ENCODE measurements at regions not wholly inside any gene's neighbourhood (a gene's known extent, or its start where the extent isn't known, plus 50 kb on each side); places are given as distances from the start of the nearest gene placed in this dataset.
"Not testable (repeated sequence)": the region's sequence is repeated elsewhere in the genome, so short reads cannot be mapped to it uniquely, and the experiment has no call there.

GRCh38 chr6:119934816-119935215, 585.3 kb upstream of the MAN1A1 start:
- Histone ChIP-seq H3K36me3 (ENCODE audit: control insufficient read depth, insufficient read depth, low read length) (no peaks in the 10 kb centered on the region), H3K4me3 (ENCODE audit: low read length) (no peak overlapping the region), H3K9me3 (replicated peaks; ENCODE audit: control insufficient read depth, low read depth, low read length) (no peaks in the 10 kb centered on the region), H3K27me3 (ENCODE audit: control insufficient read depth, insufficient read depth, low read length) (no peaks in the 10 kb centered on the region), H3K27ac (ENCODE audit: low read length) (no peak overlapping the region), H3K4me1 (ENCODE audit: control insufficient read depth, insufficient read depth, low read length) (no peaks in the 10 kb centered on the region)
- no CpG with 5 or more reads among the region's 1 CpG for whole genome bisulfite sequencing (ENCODE audit: insufficient coverage)
- peak; percentile 18 for DNase-seq

- H3K27ac ChIP-seq (ENCODE audit: low read length), result no peak overlapping the region
- H3K9me3 ChIP-seq (replicated peaks; ENCODE audit: control insufficient read depth, low read depth, low read length), result peaks cover 9% of the 10 kb centered on the region
- no peaks in the 10 kb centered on the region for H3K27me3 ChIP-seq (ENCODE audit: control insufficient read depth, insufficient read depth, low read length)
- H3K36me3 ChIP-seq (ENCODE audit: control insufficient read depth, insufficient read depth, low read length), result no peaks in the 10 kb centered on the region
- WGBS (ENCODE audit: insufficient coverage), result no CpG with 5 or more reads among the region's 2 CpGs
- DNase-seq, result no peak
- H3K4me3 ChIP-seq (ENCODE audit: low read length), result no peak overlapping the region
- H3K4me1 ChIP-seq (ENCODE audit: control insufficient read depth, insufficient read depth, low read length), result no peaks in the 10 kb centered on the region
These were observed 579.6 kb upstream of the MAN1A1 start for GRCh38 chr6:119929121-119929520.

- H3K4me3 ChIP-seq (ENCODE audit: low read length); H3K4me1 ChIP-seq (ENCODE audit: control insufficient read depth, insufficient read depth, low read length); DNase-seq; H3K27ac ChIP-seq (ENCODE audit: low read length); H3K36me3 ChIP-seq (ENCODE audit: control insufficient read depth, insufficient read depth, low read length); H3K27me3 ChIP-seq (ENCODE audit: control insufficient read depth, insufficient read depth, low read length): not testable (repeated sequence)
- H3K9me3 ChIP-seq (replicated peaks; ENCODE audit: control insufficient read depth, low read depth, low read length), result peaks cover 21% of the 10 kb centered on the region
- no CpG with 5 or more reads among the region's 3 CpGs for WGBS (ENCODE audit: insufficient coverage)
These were observed 575.3 kb upstream of the MAN1A1 start for GRCh38 chr6:119924888-119925287.

- Histone ChIP-seq H3K4me1 (ENCODE audit: control insufficient read depth, insufficient read depth, low read length) (no peaks in the 10 kb centered on the region), H3K9me3 (replicated peaks; ENCODE audit: control insufficient read depth, low read depth, low read length) (peaks cover 21% of the 10 kb centered on the region), H3K36me3 (ENCODE audit: control insufficient read depth, insufficient read depth, low read length) (no peaks in the 10 kb centered on the region), H3K4me3 (ENCODE audit: low read length) (no peak overlapping the region), H3K27me3 (ENCODE audit: control insufficient read depth, insufficient read depth, low read length) (no peaks in the 10 kb centered on the region), H3K27ac (ENCODE audit: low read length) (no peak overlapping the region)
- DNase-seq, result no peak
- WGBS (ENCODE audit: insufficient coverage), result no CpG with 5 or more reads among the region's 2 CpGs
These were observed 573.3 kb upstream of the MAN1A1 start for GRCh38 chr6:119922814-119923213.

GRCh38 chr6:119921491-119922010, 572.0 kb upstream of the MAN1A1 start:
- no peak overlapping the region for H3K4me3 ChIP-seq (ENCODE audit: low read length)
- no peaks in the 10 kb centered on the region for H3K4me1 ChIP-seq (ENCODE audit: control insufficient read depth, insufficient read depth, low read length)
- no peaks in the 10 kb centered on the region for H3K27me3 ChIP-seq (ENCODE audit: control insufficient read depth, insufficient read depth, low read length)
- H3K36me3 ChIP-seq (ENCODE audit: control insufficient read depth, insufficient read depth, low read length), result no peaks in the 10 kb centered on the region
- H3K27ac ChIP-seq (ENCODE audit: low read length), result no peak overlapping the region
- no peak for DNase-seq
- peaks cover 21% of the 10 kb centered on the region for H3K9me3 ChIP-seq (replicated peaks; ENCODE audit: control insufficient read depth, low read depth, low read length)

- WGBS (ENCODE audit: insufficient coverage), result no CpG with 5 or more reads among the region's 1 CpG
- H3K27ac ChIP-seq (ENCODE audit: low read length), result no peak overlapping the region
- H3K9me3 ChIP-seq (replicated peaks; ENCODE audit: control insufficient read depth, low read depth, low read length), result no peaks in the 10 kb centered on the region
- DNase-seq, result no peak
- H3K27me3 ChIP-seq (ENCODE audit: control insufficient read depth, insufficient read depth, low read length), result no peaks in the 10 kb centered on the region
- H3K4me1 ChIP-seq (ENCODE audit: control insufficient read depth, insufficient read depth, low read length), result no peaks in the 10 kb centered on the region
- no peaks in the 10 kb centered on the region for H3K36me3 ChIP-seq (ENCODE audit: control insufficient read depth, insufficient read depth, low read length)
- H3K4me3 ChIP-seq (ENCODE audit: low read length), result no peak overlapping the region
These were observed 567.6 kb upstream of the MAN1A1 start for GRCh38 chr6:119917186-119917585.

- WGBS (ENCODE audit: insufficient coverage), result no CpG with 5 or more reads among the region's 2 CpGs
- Histone ChIP-seq H3K9me3 (replicated peaks; ENCODE audit: control insufficient read depth, low read depth, low read length) (no peaks in the 10 kb centered on the region), H3K4me3 (ENCODE audit: low read length) (no peak overlapping the region), H3K4me1 (ENCODE audit: control insufficient read depth, insufficient read depth, low read length) (no peaks in the 10 kb centered on the region), H3K36me3 (ENCODE audit: control insufficient read depth, insufficient read depth, low read length) (no peaks in the 10 kb centered on the region), H3K27ac (ENCODE audit: low read length) (no peak overlapping the region), H3K27me3 (ENCODE audit: control insufficient read depth, insufficient read depth, low read length) (no peaks in the 10 kb centered on the region)
- no peak for DNase-seq
These were observed 566.4 kb upstream of the MAN1A1 start for GRCh38 chr6:119915971-119916370.

GRCh38 chr6:119908157-119908556, 558.6 kb upstream of the MAN1A1 start:
- WGBS (ENCODE audit: insufficient coverage), result no CpG with 5 or more reads among the region's 3 CpGs
- H3K4me3 ChIP-seq (ENCODE audit: low read length), result no peak overlapping the region

GRCh38 chr6:119902681-119903080, 553.1 kb upstream of the MAN1A1 start:
- Histone ChIP-seq H3K9me3 (replicated peaks; ENCODE audit: control insufficient read depth, low read depth, low read length) (no peaks in the 10 kb centered on the region), H3K27ac (ENCODE audit: low read length) (no peak overlapping the region), H3K36me3 (ENCODE audit: control insufficient read depth, insufficient read depth, low read length) (no peaks in the 10 kb centered on the region), H3K4me1 (ENCODE audit: control insufficient read depth, insufficient read depth, low read length) (no peaks in the 10 kb centered on the region), H3K4me3 (ENCODE audit: low read length) (no peak overlapping the region), H3K27me3 (ENCODE audit: control insufficient read depth, insufficient read depth, low read length) (no peaks in the 10 kb centered on the region)
- no CpG with 5 or more reads among the region's 1 CpG for WGBS (ENCODE audit: insufficient coverage)
- DNase-seq, result no peak

More at GRCh38 chr6:119908157-119908556, 558.6 kb upstream of the MAN1A1 start:
- H3K36me3 ChIP-seq (ENCODE audit: control insufficient read depth, insufficient read depth, low read length), result no peaks in the 10 kb centered on the region
- no peak overlapping the region for H3K27ac ChIP-seq (ENCODE audit: low read length)
- no peak for DNase-seq
- no peaks in the 10 kb centered on the region for H3K27me3 ChIP-seq (ENCODE audit: control insufficient read depth, insufficient read depth, low read length)
- no peaks in the 10 kb centered on the region for H3K4me1 ChIP-seq (ENCODE audit: control insufficient read depth, insufficient read depth, low read length)
- no peaks in the 10 kb centered on the region for H3K9me3 ChIP-seq (replicated peaks; ENCODE audit: control insufficient read depth, low read depth, low read length)

- no CpG with 5 or more reads among the region's 1 CpG for WGBS (ENCODE audit: insufficient coverage)
- H3K27me3 ChIP-seq (ENCODE audit: control insufficient read depth, insufficient read depth, low read length), result no peaks in the 10 kb centered on the region
- H3K4me1 ChIP-seq (ENCODE audit: control insufficient read depth, insufficient read depth, low read length), result no peaks in the 10 kb centered on the region
- H3K9me3 ChIP-seq (replicated peaks; ENCODE audit: control insufficient read depth, low read depth, low read length), result no peaks in the 10 kb centered on the region
- H3K27ac ChIP-seq (ENCODE audit: low read length), result no peak overlapping the region
- H3K4me3 ChIP-seq (ENCODE audit: low read length), result no peak overlapping the region
- DNase-seq, result no peak
- no peaks in the 10 kb centered on the region for H3K36me3 ChIP-seq (ENCODE audit: control insufficient read depth, insufficient read depth, low read length)
These were observed 547.2 kb upstream of the MAN1A1 start for GRCh38 chr6:119896806-119897205.

GRCh38 chr6:119895626-119896025, 546.1 kb upstream of the MAN1A1 start:
- no peaks in the 10 kb centered on the region for H3K9me3 ChIP-seq (replicated peaks; ENCODE audit: control insufficient read depth, low read depth, low read length)
- no peaks in the 10 kb centered on the region for H3K4me1 ChIP-seq (ENCODE audit: control insufficient read depth, insufficient read depth, low read length)
- WGBS (ENCODE audit: insufficient coverage), result no CpG with 5 or more reads among the region's 2 CpGs
- no peak overlapping the region for H3K27ac ChIP-seq (ENCODE audit: low read length)
- DNase-seq, result no peak
- H3K4me3 ChIP-seq (ENCODE audit: low read length), result no peak overlapping the region
- H3K27me3 ChIP-seq (ENCODE audit: control insufficient read depth, insufficient read depth, low read length), result no peaks in the 10 kb centered on the region
- H3K36me3 ChIP-seq (ENCODE audit: control insufficient read depth, insufficient read depth, low read length), result no peaks in the 10 kb centered on the region
